ENCODE measurements at regions not wholly inside any gene's neighbourhood (a gene's known extent, or its start where the extent isn't known, plus 50 kb on each side); places are given as distances from the start of the nearest gene placed in this dataset.

GRCh38 chr14:87230726-87231125 is 762.3 kb downstream of the GALC start:
- DNase-seq = no peak

DNA sequence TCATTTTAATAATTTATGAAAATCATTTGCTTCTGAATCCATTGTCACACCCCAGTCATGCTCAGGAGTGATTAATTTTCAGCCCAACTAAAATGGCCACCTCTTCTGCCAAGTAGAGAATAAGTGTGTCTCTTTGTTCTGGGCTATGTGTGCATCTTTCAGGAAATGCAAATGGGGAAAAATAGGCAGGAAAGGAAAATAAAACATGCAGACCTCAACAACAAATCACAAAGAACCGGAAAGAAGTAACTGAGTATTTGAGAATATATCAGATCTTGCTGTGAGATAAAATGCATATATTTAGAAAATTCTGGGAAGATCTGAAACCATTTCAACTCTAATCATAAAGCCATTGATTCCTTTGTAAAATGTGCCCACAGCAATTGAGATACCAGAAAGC is 763.9 kb downstream of the GALC start:
- no peak for DNase-seq

DNA sequence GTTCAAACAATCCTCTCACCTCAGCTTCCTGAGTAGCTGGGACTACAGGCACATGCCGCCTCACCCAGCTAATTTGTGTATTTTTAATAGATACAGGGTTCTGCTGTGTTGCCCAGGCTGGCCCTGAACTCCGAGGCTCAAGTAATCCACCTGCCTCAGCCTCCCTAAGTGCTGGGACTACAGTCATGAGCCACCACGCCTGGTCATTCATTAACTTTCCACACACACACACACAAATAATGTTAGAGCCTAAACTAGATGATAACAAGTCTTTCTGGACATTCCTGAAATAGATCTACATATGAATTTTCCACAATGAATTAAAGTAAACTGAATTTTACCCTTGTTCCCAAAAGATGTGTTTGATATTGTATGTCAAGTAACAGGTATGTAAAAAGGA is 776.0 kb downstream of the GALC start:
- no peak for DNase-seq

GRCh38 chr14:87214558-87214957 is 778.4 kb downstream of the GALC start:
- no peak for DNase-seq

GRCh38 chr14:87207756-87208155 is 785.2 kb downstream of the GALC start:
- DNase-seq = no peak

GRCh38 chr14:87205811-87206210 is 787.2 kb downstream of the GALC start:
- no peak for DNase-seq

- no peak for DNase-seq
These were observed 789.6 kb downstream of the GALC start for GRCh38 chr14:87203346-87203745.

GRCh38 chr14:87199381-87199780 is 793.6 kb downstream of the GALC start:
- DNase-seq = no peak

DNA sequence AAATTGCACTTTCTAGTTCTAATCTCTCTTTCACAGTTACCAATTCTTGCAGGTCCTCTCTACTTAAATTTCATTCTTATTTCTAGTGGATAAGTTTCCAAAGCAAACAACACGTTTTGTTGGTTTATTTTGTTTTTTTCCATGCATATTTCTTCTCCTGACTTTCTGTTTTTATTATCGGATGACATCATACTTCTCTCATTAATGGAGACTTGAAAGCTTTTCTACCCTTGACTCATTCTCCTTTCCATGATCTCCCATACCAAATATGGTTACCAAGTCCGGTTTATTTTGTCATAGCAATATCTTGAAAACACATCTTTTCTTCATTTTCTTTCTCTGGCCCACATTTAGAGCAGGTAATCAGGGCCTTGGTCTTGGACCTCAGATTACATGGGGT is 796.5 kb downstream of the GALC start:
- no peak for DNase-seq

- no peak for DNase-seq
These were observed 805.2 kb downstream of the GALC start for GRCh38 chr14:87187786-87188185.

DNA sequence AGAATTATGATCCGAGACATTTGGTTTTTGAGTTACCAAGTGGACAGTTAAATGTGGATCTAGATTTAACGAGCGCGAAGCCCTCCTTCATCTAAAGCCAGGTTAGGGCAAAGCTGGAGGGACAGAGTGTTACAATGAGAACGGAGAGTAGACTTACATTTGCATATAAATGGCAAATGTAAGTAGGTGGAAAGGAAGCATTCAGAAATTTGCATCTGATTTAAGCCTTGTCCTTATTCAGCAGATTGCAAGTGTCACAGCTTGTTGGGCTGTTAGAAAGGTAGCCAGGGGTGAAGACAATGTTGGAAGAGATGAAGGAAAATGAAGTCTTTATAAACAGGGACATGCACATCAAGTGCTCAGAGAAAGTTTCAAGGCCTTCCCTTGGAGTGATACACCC is 806.2 kb downstream of the GALC start:
- no peak for DNase-seq

DNA sequence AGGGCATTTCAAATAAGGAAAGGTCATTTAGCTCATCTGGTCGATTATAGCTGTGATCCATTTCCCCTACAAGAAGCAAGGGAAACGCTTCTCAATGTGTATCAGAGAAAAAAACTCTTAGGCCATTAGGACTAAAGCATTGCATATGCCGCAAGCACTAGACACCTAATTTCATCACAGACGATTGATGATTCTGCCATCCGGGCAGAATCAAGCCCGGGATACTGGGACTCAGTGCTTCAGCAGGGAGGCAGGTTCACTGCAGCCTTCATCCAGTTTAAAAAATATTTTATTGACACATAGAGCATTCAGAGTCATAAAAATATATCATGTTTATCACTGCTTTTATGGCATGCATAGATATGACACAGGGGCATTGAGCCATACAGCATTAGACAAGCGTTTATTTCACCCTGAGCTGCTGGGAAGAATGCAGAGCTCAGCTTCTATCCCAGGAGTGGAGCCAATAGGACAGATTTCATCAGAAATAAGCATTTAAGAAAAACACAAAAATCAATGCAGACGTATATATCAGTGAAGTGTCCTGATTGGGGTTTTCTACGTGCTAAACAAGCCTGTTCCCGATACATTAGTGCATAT is 806.9 kb downstream of the GALC start:
- no peak for DNase-seq

DNA sequence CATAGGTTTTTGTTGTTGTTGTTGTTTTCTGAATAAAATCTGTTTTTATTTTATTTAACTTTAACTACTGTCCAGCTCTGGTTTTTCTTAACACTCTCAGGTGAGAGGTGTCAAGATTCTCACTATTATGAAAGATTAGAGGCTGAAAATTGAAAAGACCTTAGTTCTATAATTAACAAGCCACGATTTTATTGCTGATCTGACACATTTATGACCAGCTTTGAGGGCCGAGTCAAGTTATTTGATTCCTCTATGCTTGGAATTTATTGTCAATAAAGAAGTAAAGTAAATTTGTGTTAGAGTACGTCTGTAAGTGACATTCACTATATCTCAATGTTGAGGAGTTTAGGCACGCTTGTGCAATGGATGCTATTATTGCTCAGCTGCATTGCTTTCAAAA is 808.8 kb downstream of the GALC start:
- DNase-seq = no peak

DNA sequence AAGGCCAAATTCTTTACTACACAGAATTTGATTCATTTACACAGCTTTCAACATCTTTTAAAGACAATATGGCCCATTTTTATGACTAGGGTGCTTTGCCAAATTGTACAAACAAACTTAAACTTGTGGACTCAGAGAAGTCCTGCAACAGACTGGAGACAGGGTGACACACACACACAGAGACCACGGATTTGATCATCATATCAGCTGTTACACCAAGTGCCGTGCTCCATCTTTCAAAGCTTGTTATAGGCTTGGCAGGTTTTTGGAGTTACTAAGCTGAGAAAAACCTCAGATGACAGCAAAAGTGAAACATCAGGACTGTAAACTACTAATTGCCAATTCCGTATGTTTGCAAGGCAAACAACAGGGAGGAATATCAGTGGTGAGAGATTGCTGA is 811.7 kb downstream of the GALC start:
- no peak for DNase-seq

DNA sequence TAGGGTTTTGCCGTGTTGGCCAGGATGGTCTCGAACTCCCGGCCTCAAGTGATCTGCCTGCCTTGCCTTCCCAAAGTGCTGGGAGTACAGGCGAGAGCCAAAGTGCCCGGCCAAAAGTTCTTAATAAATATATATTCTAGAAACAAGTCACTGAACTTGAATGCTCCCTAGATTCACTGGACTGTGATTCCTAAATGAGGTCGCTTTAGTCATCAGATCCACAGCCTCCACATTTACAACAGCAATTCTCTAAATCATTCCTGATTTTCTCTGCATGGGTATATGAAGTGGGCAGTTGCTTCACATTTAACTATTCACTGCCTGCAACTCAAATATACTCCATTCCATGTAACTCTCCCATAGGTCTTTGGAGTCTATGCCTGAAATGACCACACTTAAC is 813.0 kb downstream of the GALC start:
- no peak for DNase-seq

- no peak for DNase-seq
These were observed 814.7 kb downstream of the GALC start for GRCh38 chr14:87178277-87178676.

DNA sequence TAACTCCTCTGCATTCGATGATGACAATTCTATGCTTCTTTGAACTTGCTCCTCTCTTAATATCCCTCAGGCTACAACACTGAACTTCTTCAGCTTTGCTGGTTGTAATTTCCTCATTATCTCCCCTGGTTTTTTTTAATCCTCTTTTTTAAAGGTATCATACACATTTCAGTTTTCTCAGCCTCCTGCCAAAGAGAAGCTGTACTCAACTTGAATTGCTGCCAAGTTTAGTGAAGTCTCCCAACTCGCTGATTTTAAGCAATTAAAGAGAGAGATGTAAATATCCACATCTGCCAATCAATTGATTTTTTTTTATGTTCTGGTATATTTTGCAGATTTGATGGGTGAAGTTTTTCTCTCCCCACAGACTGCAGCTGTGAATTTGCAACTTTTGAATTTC is 817.8 kb downstream of the GALC start:
- no peak for DNase-seq

- DNase-seq = no peak
These were observed 821.8 kb downstream of the GALC start for GRCh38 chr14:87171141-87171540.

DNA sequence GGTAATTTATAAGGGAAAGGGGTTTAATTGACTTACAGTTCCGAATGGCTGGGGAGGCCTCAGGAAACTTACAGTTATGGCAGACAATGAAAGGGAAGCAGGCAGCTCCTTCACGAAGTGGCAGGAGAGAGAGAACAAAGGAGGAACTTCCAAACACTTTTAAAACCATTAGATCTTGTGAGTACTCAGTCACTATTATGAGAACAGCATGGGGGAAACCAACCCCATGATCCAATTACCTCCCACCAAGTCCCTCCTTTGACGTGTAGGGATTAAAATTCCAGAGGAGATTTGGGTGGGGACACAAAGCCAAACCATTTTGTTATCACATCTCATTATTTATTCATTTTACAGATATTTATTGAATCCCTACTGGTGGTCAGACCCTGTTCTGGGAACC is 822.8 kb downstream of the GALC start:
- DNase-seq = no peak

GRCh38 chr14:87169362-87169761 is 823.6 kb downstream of the GALC start:
- DNase-seq = no peak

DNA sequence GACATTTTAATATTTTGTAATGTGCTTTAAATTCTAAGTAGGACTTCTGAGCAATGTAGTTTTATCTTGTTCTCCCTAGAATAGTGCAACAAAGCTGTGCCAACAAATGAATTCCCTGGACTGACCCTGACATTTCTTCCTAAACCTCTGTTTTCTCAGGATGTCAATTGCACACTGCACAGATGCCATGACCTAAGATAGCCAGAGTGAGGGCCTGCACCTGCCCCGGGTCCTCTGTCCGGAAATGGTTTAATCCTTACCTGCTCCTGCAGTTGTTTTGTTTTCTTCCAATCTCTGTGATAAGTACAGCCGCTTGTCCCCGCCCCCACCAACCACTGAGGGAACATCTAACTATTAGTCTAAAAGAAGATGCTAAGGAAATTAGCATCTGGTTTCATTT is 831.5 kb downstream of the GALC start:
- DNase-seq = no peak

GRCh38 chr14:87160989-87161388 is 832.0 kb downstream of the GALC start:
- no peak for DNase-seq

- DNase-seq = no peak
These were observed 834.7 kb downstream of the GALC start for GRCh38 chr14:87158283-87158682.

GRCh38 chr14:87156878-87157277 is 836.1 kb downstream of the GALC start:
- DNase-seq = no peak

DNA sequence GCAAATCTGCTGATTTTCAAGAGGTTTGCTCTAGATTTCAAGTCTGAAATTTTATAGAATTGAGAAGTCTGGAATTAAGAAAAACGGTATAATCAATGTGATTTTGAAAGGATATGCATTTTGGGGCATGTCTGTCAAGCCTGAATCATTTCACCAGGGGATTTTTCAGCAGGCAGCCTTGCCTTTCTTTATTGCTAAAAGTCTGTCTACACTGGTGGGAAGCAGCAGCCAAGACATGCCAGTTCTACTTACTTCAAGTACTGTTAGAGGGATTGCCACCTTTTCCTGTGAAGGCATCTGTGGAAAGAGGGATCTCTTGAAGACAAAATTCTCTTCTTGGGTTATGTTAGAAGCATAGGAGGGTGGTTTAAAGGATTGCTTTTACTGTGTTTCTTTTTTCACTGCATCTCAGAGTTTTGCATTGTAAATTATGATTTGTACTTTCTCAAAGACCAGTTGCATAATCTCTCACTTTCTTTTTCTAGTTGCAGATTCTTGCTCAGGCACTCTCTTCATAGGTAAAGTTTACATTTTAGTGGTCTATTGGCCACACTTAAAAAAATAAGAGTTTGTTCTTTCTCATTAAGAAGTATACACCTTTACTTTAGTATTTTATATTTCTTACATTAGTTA is 837.0 kb downstream of the GALC start:
- DNase-seq = no peak
